IMR-90 (cell line): ENCODE measurements at regions not wholly inside any gene's neighbourhood (a gene's known extent, or its start where the extent isn't known, plus 50 kb on each side); places are given as distances from the start of the nearest gene placed in this dataset.

Source experiments
- ATAC-seq: fragments of 200-7000 bp; cut with Tn5 transposase; 2 replicates; pipeline ENCODE4 v1.9.1; 2020; ENCODE audit warnings: low read depth, mild to moderate bottlenecking, moderate library complexity
- BruUV-seq: library from RNA; stranded (reverse); fragments of 400-500 nt; replicated peaks from 2 replicates; lab custom pipeline; 2021; lab: Mats Ljungman, UMichigan
- CTCF ChIA-PET: fragments of 300-600 bp; formaldehyde crosslinking; extraction: SDS; loops from one replicate; lab custom pipeline; 2021; ENCODE audit warnings: antibody characterized with exemption; lab: Yijun Ruan, JAX
- POLR2A ChIA-PET: fragments of 300-600 bp; sonication (Branson Sonifier 250); formaldehyde crosslinking; loops from one replicate; lab custom pipeline; 2022; ENCODE audit warnings: antibody characterized with exemption; ENCODE audit not compliant: unreplicated experiment; lab: Charles Lee
- DNase-seq: peaks from one replicate; pipeline ENCODE4 v3.0.0; 2013
- H2AFZ ChIP-seq: replicated peaks from 2 replicates; pipeline ENCODE3; 2013; ENCODE audit warnings: low read length, mild to moderate bottlenecking; ENCODE audit not compliant: poor library complexity
- H2AK5ac ChIP-seq: 2 replicates; pipeline ENCODE4 v1.6.1; 2013; ENCODE audit warnings: low read depth, low read length, inconsistent platforms
- H2AK9ac ChIP-seq: replicated peaks from 2 replicates; pipeline ENCODE3; 2013; ENCODE audit warnings: mild to moderate bottlenecking, low read depth, low read length, moderate library complexity; ENCODE audit not compliant: poor library complexity
- H2BK120ac ChIP-seq: 2 replicates; pipeline ENCODE4 v1.6.1; 2013; ENCODE audit warnings: low read depth, low read length, inconsistent platforms
- H2BK15ac ChIP-seq: 3 replicates; pipeline ENCODE4 v1.6.1; 2013; ENCODE audit warnings: low read depth, low read length, inconsistent platforms
- H2BK20ac ChIP-seq: 2 replicates; pipeline ENCODE4 v1.6.1; 2013; ENCODE audit warnings: low read depth, mild to moderate bottlenecking, inconsistent platforms, low read length, moderate library complexity
- H2BK5ac ChIP-seq: 2 replicates; pipeline ENCODE4 v1.6.1; 2013; ENCODE audit warnings: mild to moderate bottlenecking, low read depth, low read length, inconsistent platforms; ENCODE audit not compliant: poor library complexity, severe bottlenecking
- H3K14ac ChIP-seq: replicated peaks from 2 replicates; pipeline ENCODE4 v1.6.1; 2013; ENCODE audit warnings: low read depth, low read length, inconsistent platforms
- H3K18ac ChIP-seq: 2 replicates; pipeline ENCODE4 v1.6.1; 2013; ENCODE audit warnings: low read depth, low read length, control low read depth
- H3K23ac ChIP-seq: 2 replicates; pipeline ENCODE4 v1.6.1; 2013; ENCODE audit warnings: low read depth, low read length, inconsistent platforms
- H3K27ac ChIP-seq: 2 replicates; pipeline ENCODE4 v1.5.1; 2013; ENCODE audit warnings: mild to moderate bottlenecking, control low read depth, low read length; ENCODE audit not compliant: insufficient read depth
- H3K27me3 ChIP-seq: 2 replicates; pipeline ENCODE4 v1.6.1; 2013; ENCODE audit warnings: low read length; ENCODE audit not compliant: control insufficient read depth, insufficient read depth
- H3K36me3 ChIP-seq: 2 replicates; pipeline ENCODE4 v1.6.1; 2013; ENCODE audit warnings: low read length, mixed read lengths; ENCODE audit not compliant: control insufficient read depth, insufficient read depth
- H3K4ac ChIP-seq: 2 replicates; pipeline ENCODE4 v1.6.1; 2013; ENCODE audit warnings: low read depth, low read length, inconsistent platforms
- H3K4me1 ChIP-seq: 2 replicates; pipeline ENCODE4 v1.6.1; 2013; ENCODE audit warnings: low read length, mixed read lengths; ENCODE audit not compliant: control insufficient read depth, insufficient read depth
- H3K4me2 ChIP-seq: 2 replicates; pipeline ENCODE4 v1.6.1; 2013; ENCODE audit warnings: low read depth, mild to moderate bottlenecking, control low read depth, low read length, moderate library complexity
- H3K4me3 ChIP-seq: 2 replicates; pipeline ENCODE4 v1.5.1; 2013; ENCODE audit warnings: low read depth, mild to moderate bottlenecking, control low read depth, low read length, moderate library complexity; ENCODE audit not compliant: insufficient read depth
- H3K56ac ChIP-seq: 2 replicates; pipeline ENCODE4 v1.6.1; 2013; ENCODE audit warnings: low read length, inconsistent platforms; ENCODE audit not compliant: insufficient read depth; ENCODE audit errors: extremely low read depth
- H3K79me1 ChIP-seq, 2 experiments: 2 replicates each; pipeline ENCODE4 v1.6.1; 2013; ENCODE audit warnings: low read length in 2 of 2, inconsistent platforms in 1 of 2, low read depth in 1 of 2
- H3K9ac ChIP-seq: 2 replicates; pipeline ENCODE4 v1.6.1; 2013; ENCODE audit warnings: low read depth, low read length, control low read depth
- H3K9me1 ChIP-seq: 2 replicates; pipeline ENCODE4 v1.6.1; 2013; ENCODE audit warnings: low read length, inconsistent platforms; ENCODE audit not compliant: insufficient read depth
- H3K9me3 ChIP-seq: 2 replicates; pipeline ENCODE4 v1.6.1; 2013; ENCODE audit warnings: low read length; ENCODE audit not compliant: control insufficient read depth, insufficient read depth
- H4K20me1 ChIP-seq: 2 replicates; pipeline ENCODE4 v1.6.1; 2013; ENCODE audit warnings: low read length, inconsistent platforms; ENCODE audit not compliant: insufficient read depth
- H4K5ac ChIP-seq: 2 replicates; pipeline ENCODE4 v1.6.1; 2013; ENCODE audit warnings: mild to moderate bottlenecking, low read depth, low read length, control low read depth
- H4K8ac ChIP-seq, 2 experiments: 2 replicates each; pipeline ENCODE4 v1.6.1; 2013; ENCODE audit warnings: low read depth in 2 of 2, low read length in 2 of 2, control low read depth in 1 of 2, inconsistent platforms in 1 of 2
- H4K91ac ChIP-seq: 2 replicates; pipeline ENCODE4 v1.6.1; 2013; ENCODE audit warnings: low read depth, low read length, inconsistent platforms; ENCODE audit not compliant: insufficient read depth
- BHLHE40 ChIP-seq: fragments of 150-350 bp; IDR thresholded peaks from 2 replicates; pipeline ENCODE4 v1.6.1; 2016; ENCODE audit warnings: mild to moderate bottlenecking, low read depth, low read length
- CEBPB ChIP-seq: IDR thresholded peaks from 2 replicates; pipeline ENCODE4 v1.6.1; 2012; ENCODE audit warnings: low read depth, low read length, improper control_type of control experiment
- CHD1 ChIP-seq: IDR thresholded peaks from 2 replicates; pipeline ENCODE4 v1.6.1; 2012; ENCODE audit warnings: low read depth, low read length, improper control_type of control experiment
- CTCF ChIP-seq: conservative IDR thresholded peaks from 2 replicates; pipeline ENCODE4 v1.5.1; 2012; ENCODE audit warnings: mild to moderate bottlenecking, low read depth, low read length, improper control_type of control experiment
- ELK1 ChIP-seq: fragments of 150-350 bp; IDR thresholded peaks from 2 replicates; pipeline ENCODE4 v1.6.1; 2016; ENCODE audit warnings: low read depth, mild to moderate bottlenecking, low read length, moderate library complexity, borderline replicate concordance
- FOS ChIP-seq: fragments of 150-350 bp; IDR thresholded peaks from 2 replicates; pipeline ENCODE4 v1.6.1; 2016; ENCODE audit warnings: low read depth, low read length
- MAFK ChIP-seq: IDR thresholded peaks from 2 replicates; pipeline ENCODE4 v1.6.1; 2012; ENCODE audit warnings: low read depth, low read length, improper control_type of control experiment
- MAZ ChIP-seq: IDR thresholded peaks from 2 replicates; pipeline ENCODE4 v1.6.1; 2012; ENCODE audit warnings: low read depth, mild to moderate bottlenecking, low read length, improper control_type of control experiment, moderate library complexity, borderline replicate concordance
- NFE2L2 ChIP-seq: fragments of 150-350 bp; IDR thresholded peaks from 2 replicates; pipeline ENCODE4 v1.6.1; 2016; ENCODE audit warnings: low read depth, mild to moderate bottlenecking, low read length
- POLR2A ChIP-seq: IDR thresholded peaks from 2 replicates; pipeline ENCODE4 v1.6.1; 2012; ENCODE audit warnings: mild to moderate bottlenecking, low read depth, low read length
- RAD21 ChIP-seq: IDR thresholded peaks from 2 replicates; pipeline ENCODE4 v1.6.1; 2012; ENCODE audit warnings: low read length, improper control_type of control experiment
- RFX5 ChIP-seq: IDR thresholded peaks from 2 replicates; pipeline ENCODE4 v1.8.0; 2012; ENCODE audit warnings: low read depth, mild to moderate bottlenecking, low read length, moderate library complexity
- SMC3 ChIP-seq: fragments of 150-350 bp; IDR thresholded peaks from 2 replicates; pipeline ENCODE4 v1.6.1; 2016; ENCODE audit warnings: low read depth, mild to moderate bottlenecking, antibody characterized with exemption, low read length, moderate library complexity
- dilution Hi-C: fragments of 300-500 bp; cut with HindIII; formaldehyde crosslinking; loops from one replicate; pipeline ENCODE4 v1.14.3; 2018; ENCODE audit warnings: low sequenced_read_pairs; ENCODE audit not compliant: unreplicated experiment
- in situ Hi-C: fragments of 300-500 bp; cut with MboI; formaldehyde crosslinking; loops from 3 replicates; pipeline ENCODE4 v1.14.3; 2019; ENCODE audit warnings: low sequenced_read_pairs, inconsistent platforms, mixed read lengths
- intact Hi-C: fragments of 100-400 bp; cut with micrococcal nuclease; formaldehyde crosslinking; loops from 2 replicates; pipeline ENCODE4 v1.10.0; 2022
- TF ChIP-seq, protein P1 (sequence below): fragments of 150-350 bp; IDR thresholded peaks from 2 replicates; pipeline ENCODE4 v1.6.1; 2017; ENCODE audit warnings: mild to moderate bottlenecking, antibody characterized with exemption, low read length, low read depth

GRCh38 chr4:74547042-74547441 lies 102.1 kb downstream of the AREG start:
- H3K4me2 ChIP-seq, result no peak overlapping the region
- no peak overlapping the region for H4K91ac ChIP-seq
- no peak overlapping the region for H3K27ac ChIP-seq
- H2BK15ac ChIP-seq, result no peak overlapping the region
- no peak overlapping the region for H3K56ac ChIP-seq
- no TSS peak for BruUV-seq
- H3K9me3 ChIP-seq, result no peaks in the 10 kb centered on the region
- no peak for DNase-seq
- no peaks in the 10 kb centered on the region for H3K27me3 ChIP-seq
- no peak for TF ChIP-seq BHLHE40
- TF ChIP-seq RAD21, result no peak
- TF ChIP-seq NFE2L2, result no peak
- TF ChIP-seq SMC3, result no peak
- no peak for TF ChIP-seq CHD1
- no peak for TF ChIP-seq RFX5
- no peak for TF ChIP-seq FOS
- TF ChIP-seq POLR2A, result no peak
- TF ChIP-seq MAFK, result no peak
- TF ChIP-seq, protein P1, sequence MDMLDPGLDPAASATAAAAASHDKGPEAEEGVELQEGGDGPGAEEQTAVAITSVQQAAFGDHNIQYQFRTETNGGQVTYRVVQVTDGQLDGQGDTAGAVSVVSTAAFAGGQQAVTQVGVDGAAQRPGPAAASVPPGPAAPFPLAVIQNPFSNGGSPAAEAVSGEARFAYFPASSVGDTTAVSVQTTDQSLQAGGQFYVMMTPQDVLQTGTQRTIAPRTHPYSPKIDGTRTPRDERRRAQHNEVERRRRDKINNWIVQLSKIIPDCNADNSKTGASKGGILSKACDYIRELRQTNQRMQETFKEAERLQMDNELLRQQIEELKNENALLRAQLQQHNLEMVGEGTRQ, result no peak
- no peak for TF ChIP-seq CTCF
- no peak for TF ChIP-seq MAZ
- TF ChIP-seq ELK1, result no peak
- TF ChIP-seq CEBPB, result no peak
- H2BK5ac ChIP-seq, result no peak overlapping the region
- no peak overlapping the region for H2BK120ac ChIP-seq
- H3K79me1 ChIP-seq, result no peaks in the 10 kb centered on the region
- POLR2A ChIA-PET, result no interaction called here
- intact Hi-C loops, result no loop called here
- no peaks in the 10 kb centered on the region for H4K20me1 ChIP-seq
- CTCF ChIA-PET, result no interaction called here
- H2AK9ac ChIP-seq, result no peak overlapping the region
- H3K4me1 ChIP-seq, result peaks cover 14% of the 10 kb centered on the region
- dilution Hi-C loops, result no loop called here
- no peak for ATAC-seq
- H3K18ac ChIP-seq, result no peak overlapping the region
- no peak overlapping the region for H4K8ac ChIP-seq
- no peak overlapping the region for H3K14ac ChIP-seq
- H2BK20ac ChIP-seq, result no peak overlapping the region
- in situ Hi-C loops, result no loop called here
- no peak overlapping the region for H3K23ac ChIP-seq
- H4K5ac ChIP-seq, result no peak overlapping the region
- no peak overlapping the region for H3K4me3 ChIP-seq
- no peaks in the 10 kb centered on the region for H3K9me1 ChIP-seq
- no peak overlapping the region for H3K4ac ChIP-seq
- H2AK5ac ChIP-seq, result no peak overlapping the region
- H3K9ac ChIP-seq, result no peak overlapping the region
- no peaks in the 10 kb centered on the region for H3K36me3 ChIP-seq
- no peak overlapping the region for H2AFZ ChIP-seq
